Stimulated activated CD4-positive, alpha-beta T cell treated with anti-CD3 and anti-CD28 coated beads, Interleukin-1b, Interleukin-23, amount 100 ng/mL, for 24 hours (primary cell): ENCODE measurements at regions not wholly inside any gene's neighbourhood (a gene's known extent, or its start where the extent isn't known, plus 50 kb on each side); places are given as distances from the start of the nearest gene placed in this dataset.

Experiments used
- DNase-seq, 4 experiments: peaks; one replicate each; pipeline ENCODE4 v3.0.0-alpha.2; 2020; ENCODE audit warnings: low read depth in 4 of 4, low spot score in 1 of 4

DNA sequence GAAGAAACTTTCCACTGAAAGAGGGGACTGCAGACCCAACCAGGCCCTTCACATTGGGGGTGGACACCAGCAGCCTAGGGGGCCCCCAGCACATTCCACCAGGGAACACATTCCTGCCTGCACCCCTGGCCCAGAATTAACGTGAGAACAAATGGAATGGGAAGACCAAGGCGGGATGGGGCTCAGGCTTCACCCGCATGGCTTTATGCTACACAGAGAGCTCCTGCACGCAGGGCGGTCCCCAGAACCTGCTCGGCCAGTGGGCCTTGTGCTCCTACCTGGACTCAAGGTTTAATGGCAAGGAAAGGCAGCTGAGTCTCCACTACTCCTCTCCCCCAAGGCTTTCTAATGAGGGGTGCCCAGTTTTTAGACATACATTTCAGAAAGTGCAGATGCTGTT lies 146.3 kb upstream of the GPR26 start:
- DNase-seq = no peak

GRCh38 chr10:123521076-123521475 lies 145.1 kb upstream of the GPR26 start:
- no peak for DNase-seq

DNA sequence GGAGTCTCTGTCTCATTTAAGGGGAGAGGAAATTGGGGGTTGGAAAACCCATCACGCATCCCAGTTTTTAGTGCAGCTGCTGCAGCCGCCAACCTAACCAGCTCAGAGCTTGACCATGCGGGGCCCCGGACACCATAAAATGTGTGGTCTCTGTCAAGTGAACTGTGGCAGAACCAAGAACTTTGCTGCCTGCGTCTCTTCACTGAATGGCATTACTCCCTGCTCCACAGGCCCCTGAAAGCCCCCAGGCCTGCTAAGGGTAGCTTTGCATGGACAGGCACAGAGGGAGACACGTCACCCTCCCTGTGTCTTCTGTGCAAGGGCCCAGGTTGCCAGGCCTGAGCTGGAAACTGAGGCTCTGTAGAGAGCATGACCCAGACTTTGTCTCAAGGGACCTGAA lies 144.6 kb upstream of the GPR26 start:
- no peak for DNase-seq

DNA sequence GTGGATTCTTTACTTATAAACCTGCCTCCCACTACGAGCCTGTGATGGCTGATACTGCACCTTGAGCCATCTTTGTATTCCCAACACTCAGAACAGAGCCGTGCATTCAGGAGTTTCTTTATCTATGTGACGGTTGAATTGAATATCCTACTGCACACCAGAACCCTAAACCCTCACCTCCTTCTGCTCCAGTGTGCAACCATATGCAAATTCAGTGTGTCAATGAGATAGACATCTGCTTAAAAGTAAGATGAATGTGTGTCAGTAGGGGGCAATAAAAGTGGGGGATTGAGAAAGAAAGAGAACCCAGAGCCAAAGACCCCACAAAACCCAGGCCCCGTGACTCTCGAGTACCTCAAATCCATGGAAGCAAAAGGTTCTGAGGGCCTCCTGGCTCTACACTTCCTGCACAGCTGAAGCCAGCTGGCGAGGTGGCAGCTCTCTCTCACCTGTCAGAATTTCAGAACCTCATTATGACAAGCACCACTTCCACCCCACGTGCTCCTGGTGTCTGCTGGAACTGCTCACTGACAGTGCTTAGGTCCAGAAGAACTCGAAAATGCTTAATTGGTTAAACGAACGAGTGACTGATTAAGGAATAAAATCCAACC lies 143.3 kb upstream of the GPR26 start:
- DNase-seq = no peak

GRCh38 chr10:123523833-123524232 lies 142.3 kb upstream of the GPR26 start:
- DNase-seq = no peak

DNA sequence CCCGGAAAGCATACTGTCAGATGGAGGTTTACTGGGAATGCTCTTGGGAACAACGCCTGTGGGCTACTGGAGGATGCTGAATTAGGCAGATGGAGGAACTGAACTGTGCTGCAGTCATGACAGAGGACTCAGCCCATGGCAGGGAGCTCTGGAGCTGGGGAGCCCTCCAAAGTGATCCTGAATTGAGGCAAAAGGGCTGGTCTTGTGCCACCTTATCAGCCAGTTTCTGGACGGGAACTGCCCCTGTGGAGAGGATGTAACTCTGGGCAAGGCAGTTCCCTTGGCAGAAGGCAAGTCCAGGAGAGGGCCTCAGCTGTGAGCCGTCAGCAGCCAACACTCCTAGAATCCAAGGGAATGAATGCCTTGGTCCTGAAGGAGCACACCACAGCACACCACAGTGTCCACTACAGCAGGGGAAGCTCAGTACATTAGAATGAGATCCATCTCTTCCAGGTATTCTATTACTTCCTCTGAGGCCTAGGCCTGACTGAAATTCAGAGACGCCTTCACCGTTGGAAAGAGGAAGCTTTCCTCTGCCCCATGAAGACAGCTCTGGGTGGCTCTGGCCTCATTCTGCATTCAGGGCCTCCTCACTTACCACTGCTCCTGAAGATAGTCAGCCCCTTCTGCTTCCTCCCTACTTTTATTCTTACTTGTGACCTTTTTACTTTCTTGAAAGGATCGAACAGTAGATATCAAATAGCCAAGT lies 139.6 kb upstream of the GPR26 start:
- no peak for DNase-seq

GRCh38 chr10:123527151-123527550 lies 139.0 kb upstream of the GPR26 start:
- no peak for DNase-seq

GRCh38 chr10:123529146-123529760 lies 136.9 kb upstream of the GPR26 start:
- DNase-seq = no peak

GRCh38 chr10:123530166-123530870 lies 135.8 kb upstream of the GPR26 start:
- DNase-seq = no peak

DNA sequence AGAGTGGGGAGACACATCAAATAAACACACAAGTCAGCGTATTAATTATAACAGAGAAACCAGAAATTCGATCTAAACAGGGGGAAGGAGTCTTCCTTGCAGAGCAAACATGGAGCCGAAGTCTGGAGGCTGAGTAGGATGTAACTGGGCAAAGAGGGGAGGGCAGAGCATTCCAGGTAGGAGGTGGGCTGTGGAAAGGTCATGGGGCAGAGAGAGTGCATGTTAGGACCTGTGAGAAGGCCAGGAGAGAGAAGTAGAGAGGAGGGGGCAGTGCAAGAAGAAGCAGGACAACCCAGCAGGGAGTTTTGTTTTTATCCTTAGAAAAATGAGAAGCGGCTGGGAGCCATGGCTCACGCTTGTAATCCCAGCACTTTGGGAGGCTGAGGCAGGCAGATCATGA lies 130.8 kb upstream of the GPR26 start:
- DNase-seq = no peak

DNA sequence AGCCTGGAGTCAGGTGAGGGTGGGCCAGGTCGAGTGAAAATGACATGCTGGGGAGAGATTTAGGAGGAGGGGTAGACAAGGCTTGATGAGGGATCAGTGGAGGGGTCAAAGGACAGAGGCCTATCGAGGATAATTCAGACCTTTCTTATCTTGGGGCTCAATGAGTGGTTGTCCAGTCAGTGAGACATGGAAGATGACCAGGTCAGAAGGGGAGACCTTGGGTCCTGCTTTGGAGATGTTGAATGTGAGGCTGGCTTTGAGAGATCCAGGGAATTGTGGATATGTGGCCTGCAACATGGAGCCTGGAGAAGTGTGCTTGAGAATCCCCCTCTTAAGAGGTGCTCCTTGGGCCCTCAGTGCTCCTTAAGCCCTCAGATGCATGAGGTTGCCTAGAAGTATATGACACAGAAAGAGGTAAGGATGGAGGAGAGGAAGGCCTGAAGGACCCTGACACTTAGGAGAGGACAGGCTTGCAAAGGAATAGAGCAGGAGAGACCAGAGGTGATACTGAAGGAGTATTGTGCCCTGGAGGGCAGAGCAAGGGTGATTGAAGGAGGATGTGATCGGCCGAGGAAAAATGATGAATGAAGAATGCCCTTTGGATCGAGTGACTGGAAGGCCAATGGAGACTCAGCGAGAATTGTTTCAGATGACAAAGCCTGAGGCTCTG lies 129.8 kb upstream of the GPR26 start:
- no peak for DNase-seq

GRCh38 chr10:123537188-123537961 lies 128.8 kb upstream of the GPR26 start:
- DNase-seq = no peak

GRCh38 chr10:123538401-123539320 lies 127.5 kb upstream of the GPR26 start:
- DNase-seq = no peak

- no peak for DNase-seq
Measured at GRCh38 chr10:123544986-123545385, 121.2 kb upstream of the GPR26 start.

DNA sequence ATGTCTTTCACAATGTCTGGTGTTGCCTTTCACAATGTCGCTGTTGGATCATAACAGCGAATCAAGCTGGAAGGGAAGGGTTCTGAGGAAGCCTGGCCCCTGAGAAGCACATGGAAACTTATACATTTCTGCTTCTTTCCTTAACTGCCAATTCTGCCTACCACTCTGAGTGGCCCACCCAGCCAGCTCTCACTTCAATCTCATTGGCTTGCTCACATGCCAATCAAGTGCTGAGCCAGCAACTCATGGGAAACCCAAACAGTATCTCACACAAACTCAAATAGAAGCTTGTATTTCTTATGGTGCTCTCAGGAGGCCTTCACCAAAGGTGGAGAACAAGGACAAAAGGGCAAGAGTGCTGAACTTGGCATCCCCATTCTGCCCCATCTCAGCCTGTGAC lies 117.4 kb upstream of the GPR26 start:
- DNase-seq = no peak

DNA sequence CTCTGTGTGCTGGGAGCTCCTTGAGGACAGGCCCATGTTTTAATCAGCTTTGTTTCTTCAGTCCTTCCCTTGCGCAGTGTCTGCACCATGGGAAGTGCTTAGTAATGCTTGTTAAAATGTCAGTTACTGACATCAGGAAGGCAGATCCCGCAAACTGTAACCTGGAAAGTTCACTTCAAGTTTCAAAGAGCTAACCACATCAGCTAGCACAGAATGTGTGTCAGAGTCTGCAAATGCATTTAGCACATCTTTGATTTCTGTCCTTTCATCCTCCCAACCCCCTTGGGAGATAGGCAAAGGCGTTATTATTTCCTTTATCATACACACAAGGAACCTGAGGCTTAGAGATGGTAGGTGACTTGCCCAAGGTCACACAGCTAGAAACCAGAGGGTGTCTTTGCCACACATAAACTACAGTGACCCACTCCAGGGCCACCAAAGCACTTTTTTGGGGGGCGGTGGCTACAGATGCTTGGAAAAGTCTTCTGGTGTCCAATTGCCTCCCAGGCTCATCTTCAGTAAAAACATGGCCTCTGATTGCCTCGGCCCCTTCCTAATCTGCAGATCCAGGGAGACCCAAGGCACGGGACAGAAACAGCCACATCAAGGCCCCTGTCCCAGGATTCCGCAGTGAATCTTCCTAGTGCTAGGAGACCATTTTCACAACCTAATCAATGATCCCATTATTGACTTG lies 116.2 kb upstream of the GPR26 start:
- no peak for DNase-seq

GRCh38 chr10:123550675-123551096 lies 115.5 kb upstream of the GPR26 start:
- no peak for DNase-seq

DNA sequence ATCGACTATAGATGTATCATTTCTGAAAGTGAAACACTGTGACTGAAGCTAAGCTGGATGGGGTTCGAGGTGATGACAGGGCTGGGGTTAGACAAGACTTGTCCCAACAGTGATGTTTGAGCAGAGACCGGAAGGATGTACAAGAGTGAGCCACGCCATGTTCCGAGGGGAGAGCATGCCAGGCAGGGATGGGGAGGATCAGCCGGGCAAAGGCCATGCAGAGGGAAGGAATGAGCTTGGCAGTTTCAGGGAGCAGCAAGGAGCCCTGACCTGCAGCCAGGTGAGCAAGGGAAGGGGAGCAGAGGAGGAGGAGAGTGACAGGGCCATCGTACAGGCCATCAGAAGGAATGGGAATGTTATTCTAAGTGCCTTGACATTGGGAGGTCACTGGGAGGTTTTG lies 114.9 kb upstream of the GPR26 start:
- DNase-seq = no peak
